OCI-LY7 (cell line): ENCODE measurements at regions not wholly inside any gene's neighbourhood (a gene's known extent, or its start where the extent isn't known, plus 50 kb on each side); places are given as distances from the start of the nearest gene placed in this dataset.

Source experiments
- BruUV-seq: library from RNA; stranded (reverse); fragments of 400-500 nt; replicated peaks from 2 replicates; lab custom pipeline; 2021; lab: Mats Ljungman, UMichigan
- CTCF ChIA-PET: fragments of 300-600 bp; sonication (Branson Sonifier 250); formaldehyde crosslinking; loops from one replicate; lab custom pipeline; 2022; ENCODE audit warnings: antibody characterized with exemption; ENCODE audit not compliant: unreplicated experiment; lab: Charles Lee
- POLR2A ChIA-PET: fragments of 300-600 bp; sonication (Branson Sonifier 250); formaldehyde crosslinking; loops from one replicate; lab custom pipeline; 2022; ENCODE audit warnings: antibody characterized with exemption; lab: Charles Lee
- DNase-seq: peaks from one replicate; pipeline ENCODE4 v3.0.0-alpha.2; 2015; ENCODE audit warnings: low spot score
- H2AFZ ChIP-seq: fragments of 200-600 bp; sonication (generic), shearing (Covaris generic); 2 replicates; pipeline ENCODE4 v1.6.1; 2014; ENCODE audit warnings: mild to moderate bottlenecking, antibody characterized with exemption, low read length, moderate library complexity
- H3K27ac ChIP-seq: fragments of 200-600 bp; sonication (generic); 2 replicates; pipeline ENCODE4 v1.5.1; 2014; ENCODE audit warnings: mixed run types, low read depth, mild to moderate bottlenecking, moderate library complexity, low read length, inconsistent platforms; ENCODE audit not compliant: poor library complexity, severe bottlenecking
- H3K36me3 ChIP-seq: fragments of 200-600 bp; sonication (generic); 2 replicates; pipeline ENCODE4 v1.6.1; 2014; ENCODE audit warnings: mild to moderate bottlenecking, antibody characterized with exemption, low read length, moderate library complexity, mixed read lengths; ENCODE audit not compliant: insufficient read depth
- H3K4me1 ChIP-seq: fragments of 200-600 bp; sonication (generic); 2 replicates; pipeline ENCODE4 v1.5.1; 2014; ENCODE audit warnings: mild to moderate bottlenecking, low read length; ENCODE audit not compliant: insufficient read depth, poor library complexity, severe bottlenecking
- H3K4me2 ChIP-seq: fragments of 200-600 bp; sonication (generic); 2 replicates; pipeline ENCODE4 v1.6.1; 2014; ENCODE audit warnings: mild to moderate bottlenecking, low read length
- H3K4me3 ChIP-seq: fragments of 200-600 bp; sonication (generic); 2 replicates; pipeline ENCODE4 v1.5.1; 2014; ENCODE audit warnings: mild to moderate bottlenecking, low read depth, low read length; ENCODE audit not compliant: poor library complexity, severe bottlenecking
- H3K79me2 ChIP-seq: fragments of 200-600 bp; sonication (generic); 2 replicates; pipeline ENCODE4 v1.6.1; 2016; ENCODE audit warnings: low read depth, mild to moderate bottlenecking, low read length, moderate library complexity, mixed read lengths; ENCODE audit not compliant: insufficient read depth
- H3K9me2 ChIP-seq: fragments of 200-600 bp; sonication (generic); 2 replicates; pipeline ENCODE4 v1.6.1; 2016; ENCODE audit warnings: mild to moderate bottlenecking, low read length, mixed read lengths; ENCODE audit not compliant: insufficient read depth
- H3K9me3 ChIP-seq: fragments of 200-600 bp; sonication (generic); 2 replicates; pipeline ENCODE4 v1.6.1; 2014; ENCODE audit warnings: mild to moderate bottlenecking, mixed run types, low read length, mixed read lengths
- H4K20me1 ChIP-seq: fragments of 200-600 bp; sonication (generic); 2 replicates; pipeline ENCODE4 v1.6.1; 2014; ENCODE audit warnings: mild to moderate bottlenecking, antibody characterized with exemption, low read length, moderate library complexity, mixed read lengths; ENCODE audit not compliant: insufficient read depth
- CTCF ChIP-seq: fragments of 200-600 bp; sonication (generic); conservative IDR thresholded peaks from 2 replicates; pipeline ENCODE4 v1.5.1; 2014; ENCODE audit warnings: mild to moderate bottlenecking, antibody characterized with exemption, low read length, moderate library complexity, mixed read lengths
- EZH2phosphoT487 ChIP-seq: fragments of 200-600 bp; sonication (generic); IDR thresholded peaks from 2 replicates; pipeline ENCODE4 v1.6.1; 2018; ENCODE audit warnings: low read depth, borderline replicate concordance, mild to moderate bottlenecking, mixed run types, antibody characterized with exemption, low read length, moderate library complexity, mixed read lengths
- intact Hi-C: fragments of 100-400 bp; cut with micrococcal nuclease; formaldehyde crosslinking; loops from one replicate; pipeline ENCODE4 v1.10.0; 2022; ENCODE audit not compliant: unreplicated experiment

DNA sequence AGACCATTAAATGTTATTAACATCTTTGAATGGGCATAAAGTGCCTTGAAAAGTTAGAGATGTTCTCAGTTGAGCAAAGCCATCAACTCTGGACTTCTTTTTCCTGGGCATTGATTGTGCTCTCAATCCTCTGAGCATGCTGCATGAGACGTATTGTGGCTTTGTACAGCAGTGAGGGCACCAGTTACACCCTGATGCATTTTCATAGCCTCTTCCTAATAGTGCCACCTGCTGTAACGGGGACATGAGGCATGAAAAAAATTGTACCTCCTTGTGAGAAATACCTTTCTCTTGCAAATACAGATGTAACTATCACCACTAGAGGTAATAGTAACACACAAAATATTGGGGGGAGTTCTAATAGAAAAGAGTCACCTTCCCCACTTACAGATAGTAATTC is 697.5 kb downstream of the TMEM182 start:
- H3K9me3 ChIP-seq: no peaks in the 10 kb centered on the region
- ChIA-PET CTCF (no interaction called here), POLR2A (no interaction called here)
- BruUV-seq: no TSS peak
- no peak overlapping the region for H3K4me2 ChIP-seq
- no peaks in the 10 kb centered on the region for H3K9me2 ChIP-seq
- no peak overlapping the region for H2AFZ ChIP-seq
- H3K4me1 ChIP-seq: no peaks in the 10 kb centered on the region
- H3K79me2 ChIP-seq: no peaks in the 10 kb centered on the region
- DNase-seq: no peak
- no peaks in the 10 kb centered on the region for H4K20me1 ChIP-seq
- intact Hi-C loops: no loop called here
- no peak overlapping the region for H3K4me3 ChIP-seq
- H3K27ac ChIP-seq: no peak overlapping the region
- H3K36me3 ChIP-seq: no peaks in the 10 kb centered on the region
- TF ChIP-seq CTCF (no peak), EZH2phosphoT487 (no peak)

- BruUV-seq: no TSS peak
- Histone ChIP-seq H3K4me3 (no peak overlapping the region), H3K79me2 (no peaks in the 10 kb centered on the region), H3K4me1 (no peaks in the 10 kb centered on the region), H2AFZ (no peak overlapping the region), H4K20me1 (no peaks in the 10 kb centered on the region), H3K9me3 (no peaks in the 10 kb centered on the region), H3K36me3 (no peaks in the 10 kb centered on the region), H3K4me2 (no peak overlapping the region), H3K9me2 (no peaks in the 10 kb centered on the region), H3K27ac (no peak overlapping the region)
- TF ChIP-seq CTCF (no peak), EZH2phosphoT487 (no peak)
- ChIA-PET CTCF (no interaction called here), POLR2A (no interaction called here)
- intact Hi-C loops: no loop called here
- no peak for DNase-seq
Observed at GRCh38 chr2:103462101-103462500, 700.3 kb downstream of the TMEM182 start.

DNA sequence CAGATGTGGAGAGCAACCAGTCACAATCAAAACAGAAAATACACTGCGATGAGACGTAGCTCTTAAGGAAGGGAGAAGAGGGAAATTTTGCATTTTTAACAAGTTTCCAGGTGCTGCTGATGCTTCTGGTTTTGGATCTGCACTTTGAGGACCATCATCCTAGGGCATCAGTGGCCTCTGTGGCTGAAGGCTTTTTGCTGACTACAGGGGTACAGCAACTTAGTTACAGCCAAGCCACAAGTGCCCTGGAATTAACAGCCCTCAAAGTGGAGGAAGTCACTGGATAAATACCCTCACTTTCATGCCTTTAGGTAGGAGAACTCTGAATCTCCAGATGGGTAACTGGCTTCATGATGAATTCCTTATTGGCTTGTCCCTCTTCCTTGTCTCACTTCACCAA is 700.9 kb downstream of the TMEM182 start:
- ChIA-PET CTCF (no interaction called here), POLR2A (no interaction called here)
- DNase-seq: no peak
- TF ChIP-seq EZH2phosphoT487 (no peak), CTCF (no peak)
- no peaks in the 10 kb centered on the region for H3K79me2 ChIP-seq
- H3K4me3 ChIP-seq: no peak overlapping the region
- no TSS peak for BruUV-seq
- H3K4me2 ChIP-seq: no peak overlapping the region
- H3K27ac ChIP-seq: no peak overlapping the region
- H3K9me3 ChIP-seq: no peaks in the 10 kb centered on the region
- intact Hi-C loops: no loop called here
- no peaks in the 10 kb centered on the region for H4K20me1 ChIP-seq
- no peaks in the 10 kb centered on the region for H3K9me2 ChIP-seq
- H3K4me1 ChIP-seq: no peaks in the 10 kb centered on the region
- H3K36me3 ChIP-seq: no peaks in the 10 kb centered on the region
- H2AFZ ChIP-seq: no peak overlapping the region
